ENCODE measurements at regions not wholly inside any gene's neighbourhood (a gene's known extent, or its start where the extent isn't known, plus 50 kb on each side); places are given as distances from the start of the nearest gene placed in this dataset.

DNA sequence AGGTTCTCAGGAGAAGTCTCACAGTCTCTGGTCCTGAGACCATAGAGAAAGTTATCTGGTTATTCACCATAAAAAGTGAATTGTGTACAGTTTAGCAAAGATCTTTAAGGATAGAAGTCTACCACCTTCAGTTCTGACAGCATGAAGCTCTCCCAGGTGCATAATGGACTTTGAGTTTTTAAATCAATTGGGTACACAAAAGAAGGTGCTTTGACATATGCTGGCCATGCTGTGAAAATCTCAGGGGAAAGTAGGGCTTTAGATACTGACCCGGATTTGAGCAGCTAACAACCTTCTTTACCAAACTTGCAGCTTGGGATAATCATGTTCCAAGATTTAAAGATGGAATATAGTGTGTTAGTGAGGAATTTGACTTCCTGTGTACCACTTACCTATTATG, 264.2 kb downstream of the ZSWIM6 start:
- no peak for DNase-seq (ENCODE audit: low read depth in 2 of 2)

DNA sequence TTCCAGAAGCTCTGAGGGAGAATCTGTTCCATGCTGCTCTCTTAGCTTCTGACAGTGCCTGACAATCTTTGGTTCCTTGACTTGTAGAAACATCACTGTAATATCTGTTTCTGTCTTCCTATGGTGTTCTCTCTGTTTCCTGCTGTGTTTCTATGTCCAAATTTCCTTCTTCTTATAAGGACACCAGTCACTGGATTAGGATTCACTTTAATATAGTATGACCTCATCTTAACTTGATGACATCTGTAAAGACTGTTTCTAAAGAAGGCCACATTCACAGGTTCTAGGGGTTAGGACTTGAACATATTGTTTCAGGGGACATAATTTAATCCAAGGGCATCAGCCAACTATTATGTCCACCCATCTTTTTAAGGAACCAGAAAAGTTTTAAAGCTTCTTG, 265.6 kb downstream of the ZSWIM6 start:
- DNase-seq (ENCODE audit: low read depth in 2 of 2) = no peak

DNA sequence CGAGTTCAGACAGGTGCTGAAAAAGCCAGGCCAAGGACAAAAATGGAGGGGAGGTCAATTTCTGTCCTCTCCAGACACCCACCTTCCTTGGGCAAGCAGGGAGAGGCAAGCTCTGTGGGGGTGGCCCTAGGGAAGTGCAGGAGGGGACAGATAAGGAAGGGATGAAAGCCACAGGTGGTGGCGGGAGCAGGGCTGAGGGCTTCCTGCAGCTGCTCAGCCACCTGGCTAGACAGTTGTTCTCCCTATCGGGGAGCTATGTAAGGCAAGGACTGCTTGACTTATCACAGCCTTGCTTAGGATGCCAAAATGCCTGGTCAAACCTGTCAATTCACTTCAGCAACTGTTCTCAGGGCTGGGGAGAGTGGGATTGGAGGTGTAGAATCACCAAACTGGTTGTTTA, 266.1 kb downstream of the ZSWIM6 start:
- no peak for DNase-seq (ENCODE audit: low read depth in 2 of 2)

DNA sequence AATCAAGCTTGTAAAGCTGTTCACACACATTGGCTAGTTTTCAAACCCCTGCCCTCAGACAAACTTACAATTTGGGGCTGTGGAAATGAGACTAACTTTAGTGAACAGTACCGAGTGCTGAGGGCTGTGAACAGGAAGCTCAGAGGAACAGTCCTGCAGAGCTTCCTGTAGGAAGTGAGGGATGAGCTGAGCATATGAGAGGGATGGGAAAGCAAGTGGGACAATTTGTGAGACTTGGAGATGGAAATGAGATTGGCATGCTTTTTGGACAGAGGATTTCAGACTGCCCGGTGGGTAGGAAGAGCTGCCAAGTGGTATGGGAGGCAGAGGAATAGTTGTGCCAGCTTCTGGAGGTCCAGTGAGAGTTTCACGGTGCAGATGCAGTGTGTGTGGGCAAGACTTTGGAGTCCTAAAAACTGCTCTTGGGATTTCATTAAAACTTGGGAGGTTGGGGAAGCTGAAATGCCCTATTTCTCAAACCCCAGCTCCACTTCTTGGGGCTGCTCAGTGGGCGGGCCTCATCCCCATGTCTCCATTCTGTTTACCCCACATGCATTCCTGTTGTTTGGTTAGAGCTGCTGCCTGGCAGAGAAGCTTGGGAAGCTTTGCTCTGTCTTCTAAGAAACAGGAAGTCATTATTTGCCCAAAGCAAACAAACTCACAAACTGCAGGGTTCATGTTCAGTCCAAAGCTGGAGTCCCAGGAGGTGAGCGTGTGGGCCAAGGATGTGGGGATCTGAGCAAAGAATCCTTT, 267.5 kb downstream of the ZSWIM6 start:
- no peak for DNase-seq (ENCODE audit: low read depth in 2 of 2)

DNA sequence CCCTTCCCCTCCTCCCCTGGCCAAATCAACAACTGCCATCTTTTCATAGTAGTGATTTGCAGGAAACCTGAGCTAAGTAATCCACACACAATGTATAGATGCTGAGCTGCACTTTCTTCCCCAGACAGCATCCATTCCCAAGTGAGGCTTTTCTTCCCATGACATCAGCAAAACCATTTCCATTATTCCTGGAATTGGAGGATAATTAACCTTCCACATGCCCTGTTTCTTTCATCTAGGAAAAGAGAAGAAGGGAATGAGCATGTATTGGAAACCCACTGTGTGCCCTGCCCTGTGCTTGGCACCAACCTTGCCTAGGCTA, 268.0 kb downstream of the ZSWIM6 start:
- no peak for DNase-seq (ENCODE audit: low read depth in 2 of 2)

DNA sequence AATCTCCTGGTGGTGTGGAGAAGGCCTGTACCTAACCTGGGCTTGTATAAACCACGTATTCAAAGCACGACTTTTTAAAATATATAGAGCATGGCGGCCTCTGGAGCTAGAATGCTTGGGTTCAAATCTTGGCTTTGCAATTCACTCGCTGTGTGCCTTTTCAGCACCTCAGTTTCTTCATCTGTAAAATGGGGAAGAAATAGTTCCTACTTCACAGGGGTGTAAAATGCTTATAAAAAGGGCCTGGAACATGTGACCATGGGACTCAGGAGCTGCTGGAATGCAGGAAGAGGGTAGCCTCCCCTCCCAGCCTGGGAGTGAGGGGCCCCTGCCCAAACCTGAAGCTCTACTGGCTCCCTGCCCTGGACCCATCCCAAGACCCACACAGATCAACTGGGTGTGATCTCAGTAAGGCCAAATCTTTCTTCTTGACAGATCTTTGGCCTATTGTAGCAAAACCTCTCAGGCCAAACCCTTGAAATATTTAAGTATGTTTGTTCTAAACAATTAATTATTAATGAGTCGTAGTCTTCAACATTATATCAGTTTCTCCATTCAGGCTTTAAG, 269.0 kb downstream of the ZSWIM6 start:
- no peak for DNase-seq (ENCODE audit: low read depth in 2 of 2)

DNA sequence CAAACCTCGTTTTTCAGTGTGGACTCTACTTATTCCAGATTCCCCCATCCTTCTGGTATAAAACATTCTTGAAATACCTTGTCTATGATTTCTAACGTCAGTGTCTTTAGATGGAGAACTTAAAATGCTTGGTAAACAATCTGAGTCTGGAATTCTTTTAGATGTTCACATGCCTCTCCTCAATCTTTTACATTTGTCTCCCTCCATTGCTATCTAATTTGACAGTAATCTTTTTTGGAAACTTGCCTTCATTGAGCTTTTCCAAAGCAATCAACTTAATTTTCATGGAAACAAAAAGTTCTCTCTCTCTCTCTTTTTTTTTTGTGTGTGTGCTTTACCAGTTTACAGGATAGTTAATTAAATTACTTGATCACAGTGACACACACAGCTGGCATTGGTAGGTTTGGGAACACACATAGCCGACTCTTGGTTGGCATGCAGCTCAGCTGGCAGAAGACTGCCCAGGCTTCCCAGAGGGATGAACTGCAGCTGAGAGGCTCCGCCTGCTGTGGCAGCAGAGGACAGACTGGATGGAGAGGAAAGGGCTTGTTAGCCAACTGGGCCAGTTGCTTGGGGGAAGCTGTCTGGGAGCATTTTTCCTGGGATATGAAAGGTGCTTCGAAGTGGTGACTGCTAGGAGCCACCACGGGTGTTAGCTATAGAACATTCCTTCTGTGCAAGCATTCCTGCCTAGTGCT, 271.3 kb downstream of the ZSWIM6 start:
- no peak for DNase-seq (ENCODE audit: low read depth in 2 of 2)

DNA sequence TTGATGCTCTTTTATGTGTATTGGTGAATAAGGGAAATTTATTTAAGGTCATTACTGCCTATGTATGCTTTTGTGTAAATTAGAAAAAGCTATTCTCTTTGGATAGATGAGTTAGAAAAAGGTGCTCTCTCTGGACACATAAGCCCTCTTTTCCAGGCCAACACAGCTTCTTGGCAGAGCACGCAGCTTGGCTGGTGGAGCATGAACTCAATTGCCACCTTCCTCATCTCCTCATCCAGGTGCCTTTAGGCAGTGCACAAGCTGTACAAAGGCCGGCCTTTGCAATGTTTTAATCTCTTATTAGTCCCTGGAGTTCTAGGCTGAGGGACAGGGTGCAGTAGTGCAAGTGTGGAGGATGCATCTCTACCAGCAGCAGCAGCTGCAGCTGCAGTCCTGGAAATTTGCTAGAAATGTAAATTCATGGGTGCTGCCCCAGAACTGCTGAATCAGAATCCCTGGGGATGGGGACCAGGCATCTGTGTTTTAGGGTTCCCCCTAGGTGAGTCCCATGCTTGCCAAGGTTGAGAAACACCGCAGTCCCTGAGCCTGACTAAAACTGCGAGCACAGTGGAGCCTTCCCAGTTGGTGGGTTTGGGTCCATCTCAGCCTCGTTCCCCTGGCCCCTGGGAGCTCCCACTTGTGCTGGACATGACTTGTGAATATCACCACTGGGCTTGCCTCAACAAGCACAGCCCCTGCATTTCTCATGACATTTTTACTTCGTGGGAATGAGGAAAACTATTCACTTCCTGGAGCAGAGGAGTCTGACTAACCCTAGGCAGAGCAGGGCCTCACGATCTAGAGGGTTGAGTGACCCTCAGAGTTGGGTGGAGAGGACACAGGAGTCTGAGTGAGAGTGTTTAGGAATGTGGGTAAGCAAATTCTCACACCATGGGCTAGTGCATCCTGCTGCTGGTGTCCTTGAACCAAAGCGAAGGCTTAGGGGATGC, 272.3 kb downstream of the ZSWIM6 start:
- no peak for DNase-seq (ENCODE audit: low read depth in 2 of 2)

GRCh38 chr5:61609840-61610677, 278.0 kb downstream of the ZSWIM6 start:
- DNase-seq (ENCODE audit: low read depth in 2 of 2) = no peak

- no peak for DNase-seq (ENCODE audit: low read depth in 2 of 2)
Measured at GRCh38 chr5:61610678-61611024, 278.6 kb downstream of the ZSWIM6 start.

DNA sequence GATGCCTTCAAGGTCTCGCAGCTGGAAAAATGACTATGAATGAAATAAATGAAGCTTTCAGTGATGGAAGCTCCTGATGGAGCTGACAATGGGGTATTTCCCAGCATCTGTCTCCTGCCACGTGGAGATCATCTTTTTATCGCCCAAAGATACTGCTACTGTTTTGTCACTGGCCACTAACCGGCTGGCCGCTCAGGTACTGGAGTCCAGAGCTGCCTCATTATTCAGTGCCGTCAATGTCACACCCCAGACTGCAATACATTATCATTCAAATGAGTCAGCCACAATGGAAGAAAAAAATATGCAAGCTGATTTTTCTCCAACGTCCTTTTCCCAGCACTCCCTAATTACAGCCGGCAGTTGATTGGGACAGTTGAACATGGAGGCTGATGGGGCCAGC, 280.4 kb downstream of the ZSWIM6 start:
- DNase-seq (ENCODE audit: low read depth in 2 of 2) = no peak

- no peak for DNase-seq (ENCODE audit: low read depth in 2 of 2)
Measured at GRCh38 chr5:61613679-61614078, 281.6 kb downstream of the ZSWIM6 start.

- no peak for DNase-seq (ENCODE audit: low read depth in 2 of 2)
Measured at GRCh38 chr5:61614606-61615005, 282.5 kb downstream of the ZSWIM6 start.

DNA sequence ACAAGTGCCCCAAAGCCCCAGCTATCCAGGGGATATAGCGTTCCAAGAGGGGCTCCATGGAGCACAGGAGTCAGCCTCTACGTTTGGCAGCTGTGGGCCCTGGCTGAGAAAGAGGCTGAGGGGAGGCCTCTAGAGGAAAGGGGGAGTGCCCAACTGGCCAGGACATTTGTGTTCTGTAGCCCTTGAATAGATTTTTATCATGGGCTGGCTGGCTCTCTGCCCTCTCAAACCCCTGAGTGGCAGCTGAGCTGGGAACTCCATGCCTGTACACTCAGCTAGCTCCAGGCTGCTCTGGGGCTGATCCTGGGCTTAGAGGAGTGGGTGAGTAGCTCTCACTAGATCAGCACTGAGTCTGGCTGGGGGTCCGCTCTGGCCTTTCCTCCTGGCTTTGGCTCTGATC, 285.0 kb downstream of the ZSWIM6 start:
- no peak for DNase-seq (ENCODE audit: low read depth in 2 of 2)

- no peak for DNase-seq (ENCODE audit: low read depth in 2 of 2)
Measured at GRCh38 chr5:61617995-61618525, 286.0 kb downstream of the ZSWIM6 start.

- no peak for DNase-seq (ENCODE audit: low read depth in 2 of 2)
Measured at GRCh38 chr5:61618577-61618976, 286.5 kb downstream of the ZSWIM6 start.

DNA sequence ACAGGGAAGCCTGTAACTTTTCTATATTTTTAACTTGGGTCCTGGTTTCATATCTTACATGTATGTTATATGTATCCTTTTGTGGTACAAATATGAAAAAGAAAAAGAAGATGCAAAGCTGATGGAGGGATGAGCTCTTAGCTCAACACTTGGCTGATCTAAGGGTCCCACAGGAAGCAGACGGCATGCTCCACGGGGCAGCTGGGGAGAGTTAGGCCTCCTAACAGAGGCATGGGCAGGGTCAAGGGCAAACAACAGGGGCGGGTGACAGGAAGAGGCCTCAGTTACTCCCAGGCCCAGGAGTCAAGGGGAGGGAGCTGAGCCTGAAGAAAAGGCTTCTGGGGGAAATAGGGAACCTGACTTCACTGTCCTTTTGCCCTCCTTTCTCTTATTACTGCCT, 287.2 kb downstream of the ZSWIM6 start:
- DNase-seq (ENCODE audit: low read depth in 2 of 2) = no peak

- DNase-seq (ENCODE audit: low read depth in 2 of 2) = no peak
Measured at GRCh38 chr5:61619777-61620518, 287.9 kb downstream of the ZSWIM6 start.

GRCh38 chr5:61620699-61621182, 288.7 kb downstream of the ZSWIM6 start:
- no peak for DNase-seq (ENCODE audit: low read depth in 2 of 2)

- DNase-seq (ENCODE audit: low read depth in 2 of 2) = no peak
Measured at GRCh38 chr5:61621202-61621650, 289.2 kb downstream of the ZSWIM6 start.

Measured in stimulated activated CD4-positive, alpha-beta T cell treated with anti-CD3 and anti-CD28 coated beads, Interleukin-12 subunit alpha, Interleukin-12 subunit beta, amount 100 ng/mL, for 24 hours (primary cell).